Upper lobe of left lung (tissue), 6 donors: ENCODE measurements at regions not wholly inside any gene's neighbourhood (a gene's known extent, or its start where the extent isn't known, plus 50 kb on each side); places are given as distances from the start of the nearest gene placed in this dataset.

ENCODE experiments used
- ATAC-seq, 2 donors: fragments of 200-7000 bp; cut with Tn5 transposase; one replicate each; pipeline ENCODE4 v1.9.1; 2022; ENCODE audit warnings: mild to moderate bottlenecking in 2 of 2, moderate library complexity in 2 of 2; ENCODE audit not compliant: low FRiP score in 2 of 2
- DNase-seq, 2 donors: peaks; one replicate each; pipeline ENCODE4 v3.0.0-alpha.2; 2019 to 2020
- H3K27ac ChIP-seq, 4 donors: fragments of 200-600 bp; sonication (generic); one replicate each; pipeline ENCODE4 v1.5.1; 2016 to 2019
- H3K27me3 ChIP-seq, 4 donors: fragments of 200-600 bp; sonication (generic); one replicate each; pipeline ENCODE4 v1.5.1; 2017 to 2019
- H3K36me3 ChIP-seq, 4 donors: fragments of 200-600 bp; sonication (generic); one replicate each; pipeline ENCODE4 v1.5.1; 2016 to 2019
- H3K4me1 ChIP-seq, 4 donors: fragments of 200-600 bp; sonication (generic); one replicate each; pipeline ENCODE4 v1.5.1; 2018 to 2019
- H3K4me3 ChIP-seq, 4 donors: fragments of 200-600 bp; sonication (generic); one replicate each; pipeline ENCODE4 v1.5.1; 2017 to 2019; ENCODE audit warnings: mild to moderate bottlenecking in 2 of 4, moderate library complexity in 1 of 4
- H3K9me3 ChIP-seq, 4 donors: fragments of 200-600 bp; sonication (generic); one replicate each; pipeline ENCODE4 v1.5.1; 2018 to 2019
- EP300 ChIP-seq, 4 donors: sonication (generic); formaldehyde crosslinking; IDR thresholded peaks; one replicate each; pipeline ENCODE4 v1.5.1; 2017; ENCODE audit warnings: antibody characterized with exemption in 4 of 4, control low read depth in 2 of 4
- POLR2A ChIP-seq, 4 donors: fragments of 450-650 bp; IDR thresholded peaks; one replicate each; pipeline ENCODE4 v1.5.1; 2016 to 2017; ENCODE audit warnings: antibody characterized with exemption in 4 of 4, mild to moderate bottlenecking in 2 of 4
- POLR2AphosphoS5 ChIP-seq, 2 donors: sonication (generic); formaldehyde crosslinking; IDR thresholded peaks; one replicate each; pipeline ENCODE4 v1.5.1; 2017; ENCODE audit warnings: antibody characterized with exemption in 2 of 2
- WGBS, 2 donors: methylation state at CpG; one replicate each; pipeline ENCODE4 v1.1.5; 2017 to 2018; 5-methylcytosine and 5-hydroxymethylcytosine counted together
- TF ChIP-seq, protein P1 (sequence below), 6 experiments: fragments of 450-650 bp in 4 of 6; fragments of 200-600 bp in 2 of 6; sonication (generic) in 2 of 6; IDR thresholded peaks; one replicate each; pipeline ENCODE4 v1.5.1; 2016 to 2019; ENCODE audit warnings: antibody characterized with exemption in 6 of 6
- donor health status: DM: no; HTN: no; CAD: no; lungs with moderate emphysema.
- donor health status: DM: no; HTN: yes; CAD: no; lungs with severe emphysema.

DNA sequence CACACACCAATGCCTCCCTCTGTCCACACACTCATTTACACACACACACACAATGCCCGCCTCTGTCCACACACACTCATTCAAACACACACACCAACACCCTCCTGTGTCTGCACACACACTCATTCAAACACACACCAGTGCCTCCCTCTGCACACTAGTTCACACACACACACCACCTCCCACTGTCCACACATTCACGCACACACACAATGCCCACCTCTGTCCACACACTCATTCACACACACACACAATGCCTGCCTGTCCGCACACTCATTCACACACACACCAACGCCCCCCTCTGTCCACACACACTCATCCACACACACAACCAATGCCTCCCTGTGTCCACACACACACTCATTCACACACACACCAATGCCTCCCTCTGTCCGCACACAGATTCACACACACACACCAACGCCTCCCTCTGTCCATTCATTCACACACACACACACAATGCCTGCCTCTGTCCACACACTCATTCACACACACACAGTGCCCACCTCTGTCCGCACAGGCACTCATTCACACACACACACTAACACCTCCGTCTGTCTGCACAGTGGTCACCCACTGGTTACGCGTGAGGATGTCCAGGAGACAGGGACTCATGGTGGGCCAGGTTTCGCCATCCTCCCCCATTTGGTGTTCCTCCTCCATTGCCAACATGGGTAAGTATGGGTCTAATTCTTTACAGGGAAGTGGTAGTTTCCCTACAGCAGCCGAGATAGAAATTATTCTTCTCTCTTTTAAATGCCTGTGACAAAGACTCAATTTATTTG, 62.4 kb upstream of the THBS2 start:
- H3K4me3 ChIP-seq, result no peak overlapping the region
- no peak for ATAC-seq
- H3K27me3 ChIP-seq, result no peaks in the 10 kb centered on the region
- TF ChIP-seq, protein P1, sequence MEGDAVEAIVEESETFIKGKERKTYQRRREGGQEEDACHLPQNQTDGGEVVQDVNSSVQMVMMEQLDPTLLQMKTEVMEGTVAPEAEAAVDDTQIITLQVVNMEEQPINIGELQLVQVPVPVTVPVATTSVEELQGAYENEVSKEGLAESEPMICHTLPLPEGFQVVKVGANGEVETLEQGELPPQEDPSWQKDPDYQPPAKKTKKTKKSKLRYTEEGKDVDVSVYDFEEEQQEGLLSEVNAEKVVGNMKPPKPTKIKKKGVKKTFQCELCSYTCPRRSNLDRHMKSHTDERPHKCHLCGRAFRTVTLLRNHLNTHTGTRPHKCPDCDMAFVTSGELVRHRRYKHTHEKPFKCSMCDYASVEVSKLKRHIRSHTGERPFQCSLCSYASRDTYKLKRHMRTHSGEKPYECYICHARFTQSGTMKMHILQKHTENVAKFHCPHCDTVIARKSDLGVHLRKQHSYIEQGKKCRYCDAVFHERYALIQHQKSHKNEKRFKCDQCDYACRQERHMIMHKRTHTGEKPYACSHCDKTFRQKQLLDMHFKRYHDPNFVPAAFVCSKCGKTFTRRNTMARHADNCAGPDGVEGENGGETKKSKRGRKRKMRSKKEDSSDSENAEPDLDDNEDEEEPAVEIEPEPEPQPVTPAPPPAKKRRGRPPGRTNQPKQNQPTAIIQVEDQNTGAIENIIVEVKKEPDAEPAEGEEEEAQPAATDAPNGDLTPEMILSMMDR (IDR thresholded peaks at IDR 0.05), result no peak
- no peak for TF ChIP-seq EP300 (IDR thresholded peaks at IDR 0.05)
- TF ChIP-seq POLR2AphosphoS5 (IDR thresholded peaks at IDR 0.05), result no peak
- no peak for TF ChIP-seq POLR2A (IDR thresholded peaks at IDR 0.05)
- H3K9me3 ChIP-seq, result no peaks in the 10 kb centered on the region
- no peaks in the 10 kb centered on the region for H3K4me1 ChIP-seq
- 91 to 93% methylated on average over 12 of the region's 12 CpGs for WGBS, 2 donors
- no peak for DNase-seq
- H3K36me3 ChIP-seq, result no peaks in the 10 kb centered on the region
- H3K27ac ChIP-seq, result no peak overlapping the region

DNA sequence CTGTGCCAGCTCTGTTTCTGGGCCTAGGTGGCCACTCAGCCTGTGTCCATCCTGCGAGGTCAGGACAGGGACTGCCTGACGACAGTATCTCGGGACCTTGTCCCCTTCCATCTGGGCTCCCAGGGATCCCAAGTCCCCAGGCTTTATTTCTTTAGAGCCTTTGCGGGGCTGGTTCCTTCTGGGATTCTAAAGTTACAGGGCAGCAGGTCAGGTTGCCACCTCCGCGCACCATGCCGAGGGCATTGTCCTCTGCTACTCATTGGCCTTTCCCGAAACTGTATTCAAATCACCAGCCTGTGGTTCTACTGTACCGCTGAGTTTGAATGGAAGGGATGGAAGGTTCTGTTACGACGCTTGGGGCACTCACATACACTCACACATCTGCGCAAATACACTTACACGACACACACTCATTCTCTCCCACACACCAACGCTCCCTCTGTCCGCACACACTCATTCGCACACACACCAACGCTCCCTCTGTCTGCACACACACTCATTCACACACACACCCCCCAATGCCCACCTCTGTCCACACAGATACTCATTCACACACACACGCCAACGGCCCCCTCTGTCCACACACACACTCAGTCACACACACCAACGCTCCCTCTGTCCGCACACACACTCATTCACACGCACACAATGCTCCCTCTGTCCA, 59.8 kb upstream of the THBS2 start:
- Histone ChIP-seq H3K4me1 (no peaks in the 10 kb centered on the region), H3K27me3 (no peaks in the 10 kb centered on the region), H3K4me3 (no peak overlapping the region), H3K27ac (no peak overlapping the region), H3K36me3 (no peaks in the 10 kb centered on the region), H3K9me3 (no peaks in the 10 kb centered on the region)
- WGBS, 2 donors, result 91 to 93% methylated on average over 22 of the region's 22 CpGs
- DNase-seq (no peak), ATAC-seq (no peak)
- TF ChIP-seq POLR2A (IDR thresholded peaks at IDR 0.05), result no peak
- TF ChIP-seq POLR2AphosphoS5 (IDR thresholded peaks at IDR 0.05), result no peak
- TF ChIP-seq EP300 (IDR thresholded peaks at IDR 0.05), result no peak
- TF ChIP-seq, protein P1 (IDR thresholded peaks at IDR 0.05), result no peak

DNA sequence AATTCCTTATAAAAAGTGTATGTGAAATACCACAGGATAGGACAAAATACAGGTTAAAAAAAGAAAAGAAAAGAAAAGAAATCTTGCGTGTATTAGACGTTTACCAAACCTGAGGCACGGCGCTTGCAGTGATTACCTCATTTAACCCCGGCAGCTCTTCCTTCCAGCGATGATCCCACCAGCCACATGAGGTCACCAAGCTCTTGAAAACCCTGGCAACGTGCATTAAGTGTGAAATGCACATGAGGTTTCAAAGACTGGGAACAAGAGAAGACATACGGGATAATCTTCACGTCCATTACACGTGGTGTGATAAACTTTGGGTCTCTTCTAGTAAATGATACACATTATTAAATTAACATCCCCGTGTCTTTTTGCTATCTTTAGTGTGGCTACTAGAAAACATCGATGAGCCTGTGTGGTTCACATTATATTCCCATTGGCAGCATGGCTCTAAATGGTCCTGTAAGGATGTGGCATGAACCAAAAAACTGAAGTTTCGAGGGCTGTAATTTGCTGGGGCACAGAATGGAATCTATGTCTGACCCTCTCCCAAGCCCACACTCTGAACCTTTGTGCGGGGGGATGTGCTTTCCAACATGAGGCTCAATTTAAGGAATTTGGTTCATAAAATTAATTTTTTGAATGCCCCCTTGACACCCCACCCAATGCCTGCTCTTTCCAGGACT, 59.2 kb upstream of the THBS2 start:
- Histone ChIP-seq H3K9me3 (no peaks in the 10 kb centered on the region), H3K4me1 (no peaks in the 10 kb centered on the region), H3K27ac (no peak overlapping the region), H3K4me3 (no peak overlapping the region), H3K36me3 (no peaks in the 10 kb centered on the region), H3K27me3 (no peaks in the 10 kb centered on the region)
- 69 to 77% methylated on average over 14 of the region's 14 CpGs for WGBS, 2 donors
- ATAC-seq, result peak in 1 of 2 donors; percentile 77
- no peak for TF ChIP-seq EP300 (IDR thresholded peaks at IDR 0.05)
- TF ChIP-seq, protein P1 (IDR thresholded peaks at IDR 0.05), result no peak
- TF ChIP-seq POLR2A (IDR thresholded peaks at IDR 0.05), result no peak
- no peak for TF ChIP-seq POLR2AphosphoS5 (IDR thresholded peaks at IDR 0.05)
- no peak for DNase-seq

DNA sequence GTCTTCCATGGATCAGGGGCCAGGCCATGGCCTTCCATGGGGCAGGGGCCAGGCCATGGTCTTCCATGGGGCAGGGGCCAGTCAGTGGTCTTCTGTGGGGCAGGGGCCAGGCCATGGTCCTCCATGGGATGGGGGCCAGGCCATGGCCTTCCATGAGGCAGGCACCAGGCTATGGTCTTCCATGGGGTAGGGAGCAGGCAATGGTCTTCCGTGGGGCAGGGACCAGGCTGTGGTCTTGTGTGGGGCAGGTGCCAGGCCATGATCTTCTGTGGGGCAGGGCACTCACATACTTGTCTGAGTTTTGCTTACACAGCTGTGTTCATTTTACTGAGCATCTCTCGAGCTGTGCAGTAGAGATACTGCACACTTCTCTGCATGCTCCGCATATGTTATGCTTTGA, 57.3 kb upstream of the THBS2 start:
- Histone ChIP-seq H3K4me1 (no peaks in the 10 kb centered on the region), H3K36me3 (no peaks in the 10 kb centered on the region), H3K4me3 (no peak overlapping the region), H3K27ac (no peak overlapping the region), H3K9me3 (no peaks in the 10 kb centered on the region), H3K27me3 (no peaks in the 10 kb centered on the region)
- TF ChIP-seq POLR2AphosphoS5 (IDR thresholded peaks at IDR 0.05), result no peak
- no peak for TF ChIP-seq POLR2A (IDR thresholded peaks at IDR 0.05)
- TF ChIP-seq EP300 (IDR thresholded peaks at IDR 0.05), result no peak
- TF ChIP-seq, protein P1 (IDR thresholded peaks at IDR 0.05), result no peak
- peak in 1 of 2 donors; percentile 36 for DNase-seq
- WGBS, 2 donors, result 83 to 95% methylated on average over 2 to 3 of the region's 3 CpGs
- ATAC-seq, result peak in 1 of 2 donors; percentile 29
